Endothelial cell of umbilical vein (primary cell): ENCODE measurements at regions not wholly inside any gene's neighbourhood (a gene's known extent, or its start where the extent isn't known, plus 50 kb on each side); places are given as distances from the start of the nearest gene placed in this dataset.
"Not testable (repeated sequence)": the region's sequence is repeated elsewhere in the genome, so short reads cannot be mapped to it uniquely, and the experiment has no call there.

Source experiments
- BruUV-seq: library from RNA; stranded (reverse); fragments of 400-500 nt; replicated peaks from 2 replicates; lab custom pipeline; 2021; lab: Mats Ljungman, UMichigan
- CTCF ChIA-PET: fragments of 300-600, 350-600 bp; sonication (Branson Sonifier 250); formaldehyde crosslinking; loops from one replicate; lab custom pipeline; 2021; ENCODE audit warnings: antibody characterized with exemption, inconsistent platforms; lab: Charles Lee
- POLR2A ChIA-PET: fragments of 300-600, 350-600 bp; sonication (Branson Sonifier 250); formaldehyde crosslinking; loops from one replicate; lab custom pipeline; 2021; ENCODE audit warnings: antibody characterized with exemption, inconsistent platforms; lab: Charles Lee
- DNase-seq: peaks from one replicate; pipeline ENCODE4 v3.0.0-alpha.2; 2011; ENCODE audit warnings: low read depth, low spot score
- FAIRE-seq: peaks from 2 replicates; lab custom pipeline; 2011; peaks lifted over from hg19 to GRCh38; lab: Jason Lieb, UNC
- H2AFZ ChIP-seq: 2 replicates; pipeline ENCODE4 v1.6.0; 2012; ENCODE audit warnings: low read depth, low read length, control low read depth, inconsistent platforms
- H3K27ac ChIP-seq: 2 replicates; pipeline ENCODE4 v1.5.1; 2011; ENCODE audit warnings: low read depth, mild to moderate bottlenecking, control low read depth, low read length, moderate library complexity; ENCODE audit not compliant: insufficient read depth
- H3K27me3 ChIP-seq, 2 experiments: 2 replicates each; pipeline versions ENCODE4 v1.6.0 to v1.6.1; 2011; ENCODE audit warnings: low read length in 2 of 2, mixed read lengths in 1 of 2; ENCODE audit not compliant: control insufficient read depth in 2 of 2, insufficient read depth in 2 of 2
- H3K36me3 ChIP-seq, 2 experiments: 2 replicates in 1 of 2; 3 replicates in 1 of 2; pipeline ENCODE4 v1.5.1; 2011; ENCODE audit warnings: low read length in 2 of 2, mild to moderate bottlenecking in 1 of 2, moderate library complexity in 1 of 2; ENCODE audit not compliant: control insufficient read depth in 2 of 2, insufficient read depth in 2 of 2; ENCODE audit errors: extremely low read depth in 1 of 2
- H3K4me1 ChIP-seq: 3 replicates; pipeline ENCODE4 v1.5.1; 2011; ENCODE audit warnings: mild to moderate bottlenecking, low read length; ENCODE audit not compliant: control insufficient read depth, insufficient read depth; ENCODE audit errors: extremely low read depth
- H3K4me2 ChIP-seq: 2 replicates; pipeline ENCODE4 v1.6.1; 2011; ENCODE audit warnings: low read length, control low read depth, mixed read lengths; ENCODE audit not compliant: insufficient read depth
- H3K4me3 ChIP-seq, 3 experiments: fragments of 200-600 bp in 1 of 3; sonication (generic), shearing (Covaris generic) in 1 of 3; replicated peaks in 1 of 3; 2 replicates each; pipeline ENCODE4 v1.5.1; 2011 to 2016; ENCODE audit warnings: control low read depth in 3 of 3, low read length in 3 of 3, mild to moderate bottlenecking in 2 of 3, inconsistent platforms in 1 of 3, low read depth in 1 of 3, moderate library complexity in 1 of 3; ENCODE audit not compliant: insufficient read depth in 1 of 3
- H3K79me2 ChIP-seq: 2 replicates; pipeline ENCODE4 v1.6.0; 2012; ENCODE audit warnings: low read length, inconsistent platforms; ENCODE audit not compliant: control insufficient read depth, insufficient read depth
- H3K9ac ChIP-seq: replicated peaks from 2 replicates; pipeline ENCODE3; 2011; ENCODE audit warnings: low read length, control low read depth; ENCODE audit not compliant: insufficient read depth; ENCODE audit errors: extremely low read depth
- H3K9me1 ChIP-seq: replicated peaks from 3 replicates; pipeline ENCODE4 v1.6.0; 2011; ENCODE audit warnings: mild to moderate bottlenecking, low read length; ENCODE audit not compliant: control insufficient read depth, insufficient read depth; ENCODE audit errors: extremely low read depth
- H3K9me3 ChIP-seq: replicated peaks from 2 replicates; pipeline ENCODE4 v1.5.1; 2012; ENCODE audit warnings: low read length, inconsistent platforms; ENCODE audit not compliant: control insufficient read depth, insufficient read depth
- H4K20me1 ChIP-seq: replicated peaks from 2 replicates; pipeline ENCODE3; 2011; ENCODE audit warnings: mild to moderate bottlenecking, low read length; ENCODE audit not compliant: control insufficient read depth, insufficient read depth; ENCODE audit errors: extremely low read depth
- CTCF ChIP-seq, 2 donors: IDR thresholded peaks; 1 replicate in 1 of 2; 2 replicates in 1 of 2; pipeline ENCODE4 v1.5.1; 2011; ENCODE audit warnings: low read length in 2 of 2, mild to moderate bottlenecking in 2 of 2, moderate library complexity in 2 of 2, control low read depth in 1 of 2, inconsistent platforms in 1 of 2, low read depth in 1 of 2; ENCODE audit not compliant: insufficient read depth in 1 of 2; ENCODE audit errors: extremely low read depth in 1 of 2
- EZH2 ChIP-seq: IDR thresholded peaks from 2 replicates; pipeline ENCODE4 v1.6.1; 2012; ENCODE audit warnings: borderline replicate concordance, low read depth, mild to moderate bottlenecking, moderate library complexity, low read length, inconsistent platforms; ENCODE audit not compliant: severe bottlenecking
- FOS ChIP-seq: IDR thresholded peaks from 2 replicates; pipeline ENCODE4 v1.6.1; 2011; ENCODE audit warnings: mild to moderate bottlenecking, low read length, moderate library complexity, borderline replicate concordance; ENCODE audit not compliant: insufficient read depth
- GATA2 ChIP-seq: IDR thresholded peaks from 2 replicates; pipeline ENCODE4 v1.7.0; 2011; ENCODE audit warnings: low read depth, mild to moderate bottlenecking, moderate library complexity, mixed read lengths, low read length; ENCODE audit not compliant: insufficient read length, insufficient read depth
- JUN ChIP-seq: IDR thresholded peaks from 2 replicates; pipeline ENCODE4 v1.6.1; 2011; ENCODE audit warnings: borderline replicate concordance, low read depth; ENCODE audit not compliant: insufficient read length, insufficient read depth
- MAX ChIP-seq: IDR thresholded peaks from 2 replicates; pipeline ENCODE4 v1.6.1; 2011; ENCODE audit not compliant: insufficient read depth, insufficient read length
- MYC ChIP-seq: IDR thresholded peaks from one replicate; pipeline ENCODE4 v1.6.1; 2011; ENCODE audit warnings: mild to moderate bottlenecking, low read depth, low read length
- POLR2A ChIP-seq: IDR thresholded peaks from 2 replicates; pipeline ENCODE4 v1.6.1; 2012; ENCODE audit warnings: low read depth, mild to moderate bottlenecking, control low read depth, low read length
- POLR2AphosphoS5 ChIP-seq: IDR thresholded peaks from 2 replicates; pipeline ENCODE4 v1.6.1; 2012; ENCODE audit warnings: low read depth, mild to moderate bottlenecking, control low read depth, low read length, moderate library complexity; ENCODE audit not compliant: insufficient read depth
- dilution Hi-C: fragments of 300-500 bp; cut with MboI; formaldehyde crosslinking; loops from one replicate; pipeline ENCODE4 v1.15.0; 2019; ENCODE audit warnings: low sequenced_read_pairs; ENCODE audit not compliant: extremely low pct_ligation_motif_present
- intact Hi-C: fragments of 100-400 bp; cut with micrococcal nuclease; formaldehyde crosslinking; loops from one replicate; pipeline ENCODE4 v1.10.0; 2022

GRCh38 chr11:109064618-109065311, 357.2 kb upstream of the C11orf87 start:
- BruUV-seq, H4K20me1 ChIP-seq, FAIRE-seq, H3K9me1 ChIP-seq, H3K9ac ChIP-seq, POLR2A ChIA-PET, H3K4me1 ChIP-seq, H3K9me3 ChIP-seq, H3K27ac ChIP-seq, H3K4me2 ChIP-seq, H3K79me2 ChIP-seq, H3K4me3 ChIP-seq, intact Hi-C loops, H2AFZ ChIP-seq, H3K36me3 ChIP-seq, H3K27me3 ChIP-seq, DNase-seq, dilution Hi-C loops: not testable (repeated sequence)
- CTCF ChIA-PET: interaction anchor here (1.8 kb wide), 1 partner anchor 27 kb away, joined by 6 read pairs; no protein-coding TSS in a partner anchor

GRCh38 chr11:109071262-109071661, 350.7 kb upstream of the C11orf87 start:
- FAIRE-seq (no peak), DNase-seq (no peak)
- Histone ChIP-seq H3K4me2 (no peak overlapping the region), H3K27ac (no peak overlapping the region), H3K9me1 (no peaks in the 10 kb centered on the region), H2AFZ (no peak overlapping the region), H3K4me1 (no peaks in the 10 kb centered on the region), H4K20me1 (no peaks in the 10 kb centered on the region), H3K9ac (no peak overlapping the region), H3K36me3 (no peaks in the 10 kb centered on the region), H3K4me3 (no peak overlapping the region), H3K9me3 (no peaks in the 10 kb centered on the region), H3K27me3 (peaks cover 4 to 6% of the 10 kb centered on the region in 2 experiments), H3K79me2 (no peaks in the 10 kb centered on the region)
- dilution Hi-C loops (no loop called here), intact Hi-C loops (no loop called here)
- TF ChIP-seq GATA2 (no peak), EZH2 (no peak), POLR2A (no peak), MAX (no peak), CTCF (IDR thresholded peaks at IDR 0.05; ENCODE audit: extremely low read depth in 1 of 2, insufficient read depth in 1 of 2, low read depth in 1 of 2, low read length in 2 of 2) (no peak), MYC (no peak), POLR2AphosphoS5 (no peak), JUN (no peak), FOS (no peak)
- CTCF ChIA-PET: no interaction called here
- BruUV-seq: no TSS peak
- POLR2A ChIA-PET: no interaction called here
